HEK293 (cell line): ENCODE measurements at regions not wholly inside any gene's neighbourhood (a gene's known extent, or its start where the extent isn't known, plus 50 kb on each side); places are given as distances from the start of the nearest gene placed in this dataset.

ENCODE experiments used
- CTCF ChIA-PET: fragments of 350-600 bp; formaldehyde crosslinking; extraction: SDS; loops from one replicate; lab custom pipeline; 2021; ENCODE audit warnings: antibody characterized with exemption; lab: Yijun Ruan, JAX
- POLR2A ChIA-PET: fragments of 300-600 bp; formaldehyde crosslinking; extraction: SDS; loops from one replicate; lab custom pipeline; 2020; ENCODE audit warnings: antibody characterized with exemption, inconsistent platforms; lab: Yijun Ruan, JAX
- H3K27ac ChIP-seq: fragments of 200-500 bp; sonication (Bioruptor generic); 2 replicates; pipeline ENCODE4 v1.5.1; 2014; ENCODE audit warnings: low read depth, low read length, control low read depth, inconsistent platforms; ENCODE audit errors: extremely low read depth
- H3K36me3 ChIP-seq, 2 experiments: fragments of 200-500 bp in 1 of 2; sonication (Bioruptor generic) in 1 of 2; 1 replicate in 1 of 2; 2 replicates in 1 of 2; pipeline ENCODE4 v1.5.1; 2014 to 2017; ENCODE audit warnings: inconsistent platforms in 2 of 2, low read length in 2 of 2; ENCODE audit not compliant: control insufficient read depth in 2 of 2, insufficient read depth in 1 of 2
- H3K4me1 ChIP-seq: fragments of 200-500 bp; sonication (Bioruptor generic); 2 replicates; pipeline ENCODE4 v1.5.1; 2014; ENCODE audit warnings: mild to moderate bottlenecking, low read length, inconsistent platforms; ENCODE audit not compliant: control insufficient read depth, insufficient read depth
- H3K4me3 ChIP-seq: 2 replicates; pipeline ENCODE4 v1.5.1; 2011; ENCODE audit warnings: low read depth, mild to moderate bottlenecking, control low read depth, low read length, moderate library complexity
- H3K9me3 ChIP-seq: fragments of 200-500 bp; sonication (Bioruptor generic); 2 replicates; pipeline ENCODE4 v1.5.1; 2014; ENCODE audit warnings: low read depth, low read length, inconsistent platforms; ENCODE audit not compliant: control insufficient read depth, insufficient read depth
- GLI4 ChIP-seq: fragments of 450-650 bp; formaldehyde crosslinking; IDR thresholded peaks from 2 replicates; pipeline ENCODE4 v1.5.1; 2016; ENCODE audit warnings: missing biosample characterization, missing genetic modification characterization
- GLIS1 ChIP-seq: fragments of 450-650 bp; formaldehyde crosslinking; IDR thresholded peaks from 2 replicates; pipeline ENCODE4 v1.5.1; 2016; ENCODE audit warnings: missing biosample characterization, missing genetic modification characterization
- GLIS2 ChIP-seq: fragments of 450-650 bp; formaldehyde crosslinking; IDR thresholded peaks from 2 replicates; pipeline ENCODE4 v1.5.1; 2016; ENCODE audit warnings: missing biosample characterization, missing genetic modification characterization
- KLF10 ChIP-seq: fragments of 450-650 bp; IDR thresholded peaks from 2 replicates; pipeline ENCODE4 v1.5.1; 2018; ENCODE audit warnings: missing biosample characterization, mild to moderate bottlenecking, missing genetic modification characterization
- KLF7 ChIP-seq: fragments of 450-650 bp; formaldehyde crosslinking; IDR thresholded peaks from 2 replicates; pipeline ENCODE4 v1.5.1; 2016; ENCODE audit warnings: missing biosample characterization, missing genetic modification characterization, borderline replicate concordance
- MYNN ChIP-seq: fragments of 450-650 bp; formaldehyde crosslinking; IDR thresholded peaks from 2 replicates; pipeline ENCODE4 v1.5.1; 2016; ENCODE audit warnings: missing biosample characterization, missing genetic modification characterization, borderline replicate concordance
- OVOL3 ChIP-seq: fragments of 450-650 bp; formaldehyde crosslinking; IDR thresholded peaks from 2 replicates; pipeline ENCODE4 v1.5.1; 2016; ENCODE audit warnings: missing biosample characterization, missing genetic modification characterization
- ZBTB21 ChIP-seq: fragments of 450-650 bp; formaldehyde crosslinking; IDR thresholded peaks from 2 replicates; pipeline ENCODE4 v1.5.1; 2017; ENCODE audit warnings: missing biosample characterization, missing genetic modification characterization
- ZFP37 ChIP-seq: fragments of 450-650 bp; formaldehyde crosslinking; IDR thresholded peaks from 2 replicates; pipeline ENCODE4 v1.5.1; 2016; ENCODE audit warnings: missing biosample characterization, missing genetic modification characterization
- ZFP41 ChIP-seq: fragments of 450-650 bp; formaldehyde crosslinking; IDR thresholded peaks from 2 replicates; pipeline ENCODE4 v1.5.1; 2016; ENCODE audit warnings: missing biosample characterization, missing genetic modification characterization, borderline replicate concordance
- ZNF121 ChIP-seq: fragments of 450-650 bp; formaldehyde crosslinking; IDR thresholded peaks from 2 replicates; pipeline ENCODE4 v1.5.1; 2016; ENCODE audit warnings: missing biosample characterization, missing genetic modification characterization
- ZNF138 ChIP-seq: fragments of 450-650 bp; formaldehyde crosslinking; IDR thresholded peaks from 2 replicates; pipeline ENCODE4 v1.5.1; 2016; ENCODE audit warnings: missing biosample characterization, missing genetic modification characterization, borderline replicate concordance
- ZNF146 ChIP-seq: fragments of 450-650 bp; formaldehyde crosslinking; IDR thresholded peaks from 2 replicates; pipeline ENCODE4 v1.5.1; 2016; ENCODE audit warnings: missing biosample characterization, missing genetic modification characterization
- ZNF155 ChIP-seq: fragments of 450-650 bp; formaldehyde crosslinking; IDR thresholded peaks from 2 replicates; pipeline ENCODE4 v1.5.1; 2016; ENCODE audit warnings: missing biosample characterization, missing genetic modification characterization
- ZNF184 ChIP-seq: fragments of 450-650 bp; IDR thresholded peaks from 2 replicates; pipeline ENCODE4 v1.5.1; 2018; ENCODE audit warnings: missing biosample characterization, mild to moderate bottlenecking, missing genetic modification characterization
- ZNF311 ChIP-seq: fragments of 450-650 bp; formaldehyde crosslinking; IDR thresholded peaks from 2 replicates; pipeline ENCODE4 v1.5.1; 2017; ENCODE audit warnings: missing biosample characterization, missing genetic modification characterization, borderline replicate concordance
- ZNF354C ChIP-seq: fragments of 450-650 bp; formaldehyde crosslinking; IDR thresholded peaks from 2 replicates; pipeline ENCODE4 v1.5.1; 2016; ENCODE audit warnings: missing biosample characterization, missing genetic modification characterization, low read depth, borderline replicate concordance
- ZNF510 ChIP-seq: fragments of 450-650 bp; formaldehyde crosslinking; IDR thresholded peaks from 2 replicates; pipeline ENCODE4 v1.5.1; 2018; ENCODE audit warnings: mild to moderate bottlenecking, missing genetic modification characterization, missing biosample characterization; ENCODE audit not compliant: insufficient replicate concordance
- ZNF514 ChIP-seq: fragments of 450-650 bp; formaldehyde crosslinking; IDR thresholded peaks from 2 replicates; pipeline ENCODE4 v1.5.1; 2016; ENCODE audit warnings: missing biosample characterization, missing genetic modification characterization
- ZNF530 ChIP-seq: fragments of 450-650 bp; formaldehyde crosslinking; IDR thresholded peaks from 2 replicates; pipeline ENCODE4 v1.5.1; 2016; ENCODE audit warnings: low read depth, missing biosample characterization, missing genetic modification characterization
- ZNF558 ChIP-seq: fragments of 450-650 bp; formaldehyde crosslinking; IDR thresholded peaks from 2 replicates; pipeline ENCODE4 v1.5.1; 2016; ENCODE audit warnings: missing biosample characterization, missing genetic modification characterization
- ZNF560 ChIP-seq: fragments of 450-650 bp; formaldehyde crosslinking; IDR thresholded peaks from 2 replicates; pipeline ENCODE4 v1.5.1; 2017; ENCODE audit warnings: missing biosample characterization, missing genetic modification characterization, borderline replicate concordance
- ZNF610 ChIP-seq: fragments of 450-650 bp; formaldehyde crosslinking; IDR thresholded peaks from 2 replicates; pipeline ENCODE4 v1.5.1; 2016; ENCODE audit warnings: missing biosample characterization, missing genetic modification characterization, borderline replicate concordance
- ZNF660 ChIP-seq: fragments of 450-650 bp; IDR thresholded peaks from 2 replicates; pipeline ENCODE4 v1.5.1; 2018; ENCODE audit warnings: missing biosample characterization, mild to moderate bottlenecking, missing genetic modification characterization
- ZNF701 ChIP-seq: fragments of 450-650 bp; formaldehyde crosslinking; IDR thresholded peaks from 2 replicates; pipeline ENCODE4 v1.5.1; 2016; ENCODE audit warnings: missing biosample characterization, missing genetic modification characterization
- TF ChIP-seq, protein P1 (sequence below): fragments of 450-650 bp; formaldehyde crosslinking; IDR thresholded peaks from 2 replicates; pipeline ENCODE4 v1.5.1; 2016; ENCODE audit warnings: missing biosample characterization, missing genetic modification characterization, borderline replicate concordance
- TF ChIP-seq, protein P2 (sequence below): fragments of 450-650 bp; formaldehyde crosslinking; IDR thresholded peaks from 2 replicates; pipeline ENCODE4 v1.5.1; 2016; ENCODE audit warnings: missing biosample characterization, missing genetic modification characterization, borderline replicate concordance
- TF ChIP-seq, protein P3 (sequence below): fragments of 450-650 bp; formaldehyde crosslinking; IDR thresholded peaks from 2 replicates; pipeline ENCODE4 v1.5.1; 2017; ENCODE audit warnings: missing biosample characterization, missing genetic modification characterization

GRCh38 chr6:106732376-106732940 is 103.1 kb downstream of the QRSL1 start:
- H3K4me1 ChIP-seq = no peaks in the 10 kb centered on the region
- CTCF ChIA-PET = interaction anchor here (1.3 kb wide), 1 partner anchor 33 kb away, joined by 3 read pairs; no protein-coding TSS in a partner anchor
- POLR2A ChIA-PET = no interaction called here
- H3K4me3 ChIP-seq = no peak overlapping the region
- no peaks in the 10 kb centered on the region for H3K36me3 ChIP-seq
- H3K9me3 ChIP-seq = no peaks in the 10 kb centered on the region
- H3K27ac ChIP-seq = no peak overlapping the region
- TF ChIP-seq GLIS2 = no peak
- no peak for TF ChIP-seq KLF10 (tag by site-specific recombination)
- no peak for TF ChIP-seq ZNF354C
- TF ChIP-seq ZNF138 (tag by site-specific recombination) = no peak
- TF ChIP-seq GLI4 = no peak
- TF ChIP-seq, protein P1, sequence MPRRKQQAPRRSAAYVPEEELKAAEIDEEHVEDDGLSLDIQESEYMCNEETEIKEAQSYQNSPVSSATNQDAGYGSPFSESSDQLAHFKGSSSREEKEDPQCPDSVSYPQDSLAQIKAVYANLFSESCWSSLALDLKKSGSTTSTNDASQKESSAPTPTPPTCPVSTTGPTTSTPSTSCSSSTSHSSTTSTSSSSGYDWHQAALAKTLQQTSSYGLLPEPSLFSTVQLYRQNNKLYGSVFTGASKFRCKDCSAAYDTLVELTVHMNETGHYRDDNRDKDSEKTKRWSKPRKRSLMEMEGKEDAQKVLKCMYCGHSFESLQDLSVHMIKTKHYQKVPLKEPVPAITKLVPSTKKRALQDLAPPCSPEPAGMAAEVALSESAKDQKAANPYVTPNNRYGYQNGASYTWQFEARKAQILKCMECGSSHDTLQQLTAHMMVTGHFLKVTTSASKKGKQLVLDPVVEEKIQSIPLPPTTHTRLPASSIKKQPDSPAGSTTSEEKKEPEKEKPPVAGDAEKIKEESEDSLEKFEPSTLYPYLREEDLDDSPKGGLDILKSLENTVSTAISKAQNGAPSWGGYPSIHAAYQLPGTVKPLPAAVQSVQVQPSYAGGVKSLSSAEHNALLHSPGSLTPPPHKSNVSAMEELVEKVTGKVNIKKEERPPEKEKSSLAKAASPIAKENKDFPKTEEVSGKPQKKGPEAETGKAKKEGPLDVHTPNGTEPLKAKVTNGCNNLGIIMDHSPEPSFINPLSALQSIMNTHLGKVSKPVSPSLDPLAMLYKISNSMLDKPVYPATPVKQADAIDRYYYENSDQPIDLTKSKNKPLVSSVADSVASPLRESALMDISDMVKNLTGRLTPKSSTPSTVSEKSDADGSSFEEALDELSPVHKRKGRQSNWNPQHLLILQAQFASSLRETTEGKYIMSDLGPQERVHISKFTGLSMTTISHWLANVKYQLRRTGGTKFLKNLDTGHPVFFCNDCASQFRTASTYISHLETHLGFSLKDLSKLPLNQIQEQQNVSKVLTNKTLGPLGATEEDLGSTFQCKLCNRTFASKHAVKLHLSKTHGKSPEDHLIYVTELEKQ (tag by site-specific recombination) = no peak
- no peak for TF ChIP-seq ZNF510 (tag by site-specific recombination)
- no peak for TF ChIP-seq ZNF530 (tag by site-specific recombination)
- TF ChIP-seq ZNF121 (tag by site-specific recombination) = no peak
- TF ChIP-seq ZNF146 = no peak
- TF ChIP-seq ZNF155 = no peak
- TF ChIP-seq ZFP41 (tag by site-specific recombination) = no peak
- no peak for TF ChIP-seq ZNF560 (tag by site-specific recombination)
- no peak for TF ChIP-seq ZNF660 (tag by site-specific recombination)
- TF ChIP-seq ZNF610 (tag by site-specific recombination) = no peak
- TF ChIP-seq MYNN (tag by site-specific recombination) = no peak
- no peak for TF ChIP-seq ZNF701 (tag by site-specific recombination)

GRCh38 chr6:106731843-106732160 is 102.4 kb downstream of the QRSL1 start:
- no peaks in the 10 kb centered on the region for H3K4me1 ChIP-seq
- TF ChIP-seq, protein P2, sequence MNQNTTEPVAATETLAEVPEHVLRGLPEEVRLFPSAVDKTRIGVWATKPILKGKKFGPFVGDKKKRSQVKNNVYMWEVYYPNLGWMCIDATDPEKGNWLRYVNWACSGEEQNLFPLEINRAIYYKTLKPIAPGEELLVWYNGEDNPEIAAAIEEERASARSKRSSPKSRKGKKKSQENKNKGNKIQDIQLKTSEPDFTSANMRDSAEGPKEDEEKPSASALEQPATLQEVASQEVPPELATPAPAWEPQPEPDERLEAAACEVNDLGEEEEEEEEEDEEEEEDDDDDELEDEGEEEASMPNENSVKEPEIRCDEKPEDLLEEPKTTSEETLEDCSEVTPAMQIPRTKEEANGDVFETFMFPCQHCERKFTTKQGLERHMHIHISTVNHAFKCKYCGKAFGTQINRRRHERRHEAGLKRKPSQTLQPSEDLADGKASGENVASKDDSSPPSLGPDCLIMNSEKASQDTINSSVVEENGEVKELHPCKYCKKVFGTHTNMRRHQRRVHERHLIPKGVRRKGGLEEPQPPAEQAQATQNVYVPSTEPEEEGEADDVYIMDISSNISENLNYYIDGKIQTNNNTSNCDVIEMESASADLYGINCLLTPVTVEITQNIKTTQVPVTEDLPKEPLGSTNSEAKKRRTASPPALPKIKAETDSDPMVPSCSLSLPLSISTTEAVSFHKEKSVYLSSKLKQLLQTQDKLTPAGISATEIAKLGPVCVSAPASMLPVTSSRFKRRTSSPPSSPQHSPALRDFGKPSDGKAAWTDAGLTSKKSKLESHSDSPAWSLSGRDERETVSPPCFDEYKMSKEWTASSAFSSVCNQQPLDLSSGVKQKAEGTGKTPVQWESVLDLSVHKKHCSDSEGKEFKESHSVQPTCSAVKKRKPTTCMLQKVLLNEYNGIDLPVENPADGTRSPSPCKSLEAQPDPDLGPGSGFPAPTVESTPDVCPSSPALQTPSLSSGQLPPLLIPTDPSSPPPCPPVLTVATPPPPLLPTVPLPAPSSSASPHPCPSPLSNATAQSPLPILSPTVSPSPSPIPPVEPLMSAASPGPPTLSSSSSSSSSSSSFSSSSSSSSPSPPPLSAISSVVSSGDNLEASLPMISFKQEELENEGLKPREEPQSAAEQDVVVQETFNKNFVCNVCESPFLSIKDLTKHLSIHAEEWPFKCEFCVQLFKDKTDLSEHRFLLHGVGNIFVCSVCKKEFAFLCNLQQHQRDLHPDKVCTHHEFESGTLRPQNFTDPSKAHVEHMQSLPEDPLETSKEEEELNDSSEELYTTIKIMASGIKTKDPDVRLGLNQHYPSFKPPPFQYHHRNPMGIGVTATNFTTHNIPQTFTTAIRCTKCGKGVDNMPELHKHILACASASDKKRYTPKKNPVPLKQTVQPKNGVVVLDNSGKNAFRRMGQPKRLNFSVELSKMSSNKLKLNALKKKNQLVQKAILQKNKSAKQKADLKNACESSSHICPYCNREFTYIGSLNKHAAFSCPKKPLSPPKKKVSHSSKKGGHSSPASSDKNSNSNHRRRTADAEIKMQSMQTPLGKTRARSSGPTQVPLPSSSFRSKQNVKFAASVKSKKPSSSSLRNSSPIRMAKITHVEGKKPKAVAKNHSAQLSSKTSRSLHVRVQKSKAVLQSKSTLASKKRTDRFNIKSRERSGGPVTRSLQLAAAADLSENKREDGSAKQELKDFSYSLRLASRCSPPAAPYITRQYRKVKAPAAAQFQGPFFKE (tag by site-specific recombination) = no peak
- TF ChIP-seq, protein P3, sequence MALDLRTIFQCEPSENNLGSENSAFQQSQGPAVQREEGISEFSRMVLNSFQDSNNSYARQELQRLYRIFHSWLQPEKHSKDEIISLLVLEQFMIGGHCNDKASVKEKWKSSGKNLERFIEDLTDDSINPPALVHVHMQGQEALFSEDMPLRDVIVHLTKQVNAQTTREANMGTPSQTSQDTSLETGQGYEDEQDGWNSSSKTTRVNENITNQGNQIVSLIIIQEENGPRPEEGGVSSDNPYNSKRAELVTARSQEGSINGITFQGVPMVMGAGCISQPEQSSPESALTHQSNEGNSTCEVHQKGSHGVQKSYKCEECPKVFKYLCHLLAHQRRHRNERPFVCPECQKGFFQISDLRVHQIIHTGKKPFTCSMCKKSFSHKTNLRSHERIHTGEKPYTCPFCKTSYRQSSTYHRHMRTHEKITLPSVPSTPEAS (tag by site-specific recombination) = no peak
- TF ChIP-seq ZBTB21 (tag by site-specific recombination) = no peak
- TF ChIP-seq ZNF311 (tag by site-specific recombination) = no peak
- TF ChIP-seq GLIS1 (tag by site-specific recombination) = no peak
- TF ChIP-seq ZNF184 (tag by site-specific recombination) = no peak
- no peak for TF ChIP-seq ZNF514 (tag by site-specific recombination)
- TF ChIP-seq OVOL3 (tag by site-specific recombination) = no peak
- TF ChIP-seq ZNF558 (tag by site-specific recombination) = no peak
- no peak for TF ChIP-seq ZFP37
- no peak for TF ChIP-seq KLF7 (tag by site-specific recombination)
- TF ChIP-seq ZNF560 (tag by site-specific recombination) = no peak
- TF ChIP-seq, all 188 proteins: peak for 0
- POLR2A ChIA-PET = no interaction called here
- Histone ChIP-seq H3K36me3 (no peaks in the 10 kb centered on the region), H3K4me3 (no peak overlapping the region), H3K27ac (no peak overlapping the region), H3K9me3 (no peaks in the 10 kb centered on the region)
- CTCF ChIA-PET = interaction anchor here (1.3 kb wide), 1 partner anchor 32 kb away, joined by 3 read pairs; no protein-coding TSS in a partner anchor
